OCI-LY7 (cell line): ENCODE measurements at regions not wholly inside any gene's neighbourhood (a gene's known extent, or its start where the extent isn't known, plus 50 kb on each side); places are given as distances from the start of the nearest gene placed in this dataset.

Experiments used
- BruUV-seq: library from RNA; stranded (reverse); fragments of 400-500 nt; replicated peaks from 2 replicates; lab custom pipeline; 2021; lab: Mats Ljungman, UMichigan
- CTCF ChIA-PET: fragments of 300-600 bp; sonication (Branson Sonifier 250); formaldehyde crosslinking; loops from one replicate; lab custom pipeline; 2022; ENCODE audit warnings: antibody characterized with exemption; ENCODE audit not compliant: unreplicated experiment; lab: Charles Lee
- POLR2A ChIA-PET: fragments of 300-600 bp; sonication (Branson Sonifier 250); formaldehyde crosslinking; loops from one replicate; lab custom pipeline; 2022; ENCODE audit warnings: antibody characterized with exemption; lab: Charles Lee
- DNase-seq: peaks from one replicate; pipeline ENCODE4 v3.0.0-alpha.2; 2015; ENCODE audit warnings: low spot score
- H2AFZ ChIP-seq: fragments of 200-600 bp; sonication (generic), shearing (Covaris generic); 2 replicates; pipeline ENCODE4 v1.6.1; 2014; ENCODE audit warnings: mild to moderate bottlenecking, antibody characterized with exemption, low read length, moderate library complexity
- H3K27ac ChIP-seq: fragments of 200-600 bp; sonication (generic); 2 replicates; pipeline ENCODE4 v1.5.1; 2014; ENCODE audit warnings: mixed run types, low read depth, mild to moderate bottlenecking, moderate library complexity, low read length, inconsistent platforms; ENCODE audit not compliant: poor library complexity, severe bottlenecking
- H3K36me3 ChIP-seq: fragments of 200-600 bp; sonication (generic); 2 replicates; pipeline ENCODE4 v1.6.1; 2014; ENCODE audit warnings: mild to moderate bottlenecking, antibody characterized with exemption, low read length, moderate library complexity, mixed read lengths; ENCODE audit not compliant: insufficient read depth
- H3K4me1 ChIP-seq: fragments of 200-600 bp; sonication (generic); 2 replicates; pipeline ENCODE4 v1.5.1; 2014; ENCODE audit warnings: mild to moderate bottlenecking, low read length; ENCODE audit not compliant: insufficient read depth, poor library complexity, severe bottlenecking
- H3K4me2 ChIP-seq: fragments of 200-600 bp; sonication (generic); 2 replicates; pipeline ENCODE4 v1.6.1; 2014; ENCODE audit warnings: mild to moderate bottlenecking, low read length
- H3K4me3 ChIP-seq: fragments of 200-600 bp; sonication (generic); 2 replicates; pipeline ENCODE4 v1.5.1; 2014; ENCODE audit warnings: mild to moderate bottlenecking, low read depth, low read length; ENCODE audit not compliant: poor library complexity, severe bottlenecking
- H3K79me2 ChIP-seq: fragments of 200-600 bp; sonication (generic); 2 replicates; pipeline ENCODE4 v1.6.1; 2016; ENCODE audit warnings: low read depth, mild to moderate bottlenecking, low read length, moderate library complexity, mixed read lengths; ENCODE audit not compliant: insufficient read depth
- H3K9me2 ChIP-seq: fragments of 200-600 bp; sonication (generic); 2 replicates; pipeline ENCODE4 v1.6.1; 2016; ENCODE audit warnings: mild to moderate bottlenecking, low read length, mixed read lengths; ENCODE audit not compliant: insufficient read depth
- H3K9me3 ChIP-seq: fragments of 200-600 bp; sonication (generic); 2 replicates; pipeline ENCODE4 v1.6.1; 2014; ENCODE audit warnings: mild to moderate bottlenecking, mixed run types, low read length, mixed read lengths
- H4K20me1 ChIP-seq: fragments of 200-600 bp; sonication (generic); 2 replicates; pipeline ENCODE4 v1.6.1; 2014; ENCODE audit warnings: mild to moderate bottlenecking, antibody characterized with exemption, low read length, moderate library complexity, mixed read lengths; ENCODE audit not compliant: insufficient read depth
- EZH2phosphoT487 ChIP-seq: fragments of 200-600 bp; sonication (generic); IDR thresholded peaks from 2 replicates; pipeline ENCODE4 v1.6.1; 2018; ENCODE audit warnings: low read depth, borderline replicate concordance, mild to moderate bottlenecking, mixed run types, antibody characterized with exemption, low read length, moderate library complexity, mixed read lengths
- intact Hi-C: fragments of 100-400 bp; cut with micrococcal nuclease; formaldehyde crosslinking; loops from one replicate; pipeline ENCODE4 v1.10.0; 2022; ENCODE audit not compliant: unreplicated experiment
- TF ChIP-seq, protein P1 (sequence below): fragments of 200-600 bp; sonication (generic); conservative IDR thresholded peaks from 2 replicates; pipeline ENCODE4 v1.5.1; 2014; ENCODE audit warnings: mild to moderate bottlenecking, antibody characterized with exemption, low read length, moderate library complexity, mixed read lengths

DNA sequence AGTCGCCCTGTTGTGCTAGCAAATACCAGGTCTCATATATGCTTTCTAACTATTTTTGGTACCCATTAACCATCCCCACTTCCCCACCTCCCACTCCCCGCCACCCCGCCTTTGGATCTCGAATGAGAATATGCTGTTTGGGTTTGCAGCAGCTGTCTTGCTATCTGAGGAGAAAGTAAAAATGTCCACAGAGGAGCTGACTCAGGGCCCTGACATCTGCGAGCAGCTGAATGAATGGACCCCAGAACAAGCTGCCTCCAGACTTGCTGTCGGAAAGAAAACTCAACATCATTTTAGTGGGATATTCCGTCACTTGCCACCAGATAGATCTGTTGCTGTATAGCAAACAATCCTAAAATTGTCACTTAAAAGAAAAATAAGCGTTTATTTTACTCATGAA lies 103.7 kb downstream of the LINC00237 start:
- H3K36me3 ChIP-seq, result no peaks in the 10 kb centered on the region
- BruUV-seq, result no TSS peak
- no peaks in the 10 kb centered on the region for H3K9me2 ChIP-seq
- H3K4me1 ChIP-seq, result no peaks in the 10 kb centered on the region
- CTCF ChIA-PET, result no interaction called here
- POLR2A ChIA-PET, result interaction anchor here (0.7 kb wide), 1 partner anchor 1330 kb away, joined by 4 read pairs; no protein-coding TSS in a partner anchor
- H2AFZ ChIP-seq, result no peak overlapping the region
- no peaks in the 10 kb centered on the region for H3K9me3 ChIP-seq
- no peak for DNase-seq
- no peak overlapping the region for H3K4me2 ChIP-seq
- TF ChIP-seq EZH2phosphoT487, result no peak
- TF ChIP-seq, protein P1, sequence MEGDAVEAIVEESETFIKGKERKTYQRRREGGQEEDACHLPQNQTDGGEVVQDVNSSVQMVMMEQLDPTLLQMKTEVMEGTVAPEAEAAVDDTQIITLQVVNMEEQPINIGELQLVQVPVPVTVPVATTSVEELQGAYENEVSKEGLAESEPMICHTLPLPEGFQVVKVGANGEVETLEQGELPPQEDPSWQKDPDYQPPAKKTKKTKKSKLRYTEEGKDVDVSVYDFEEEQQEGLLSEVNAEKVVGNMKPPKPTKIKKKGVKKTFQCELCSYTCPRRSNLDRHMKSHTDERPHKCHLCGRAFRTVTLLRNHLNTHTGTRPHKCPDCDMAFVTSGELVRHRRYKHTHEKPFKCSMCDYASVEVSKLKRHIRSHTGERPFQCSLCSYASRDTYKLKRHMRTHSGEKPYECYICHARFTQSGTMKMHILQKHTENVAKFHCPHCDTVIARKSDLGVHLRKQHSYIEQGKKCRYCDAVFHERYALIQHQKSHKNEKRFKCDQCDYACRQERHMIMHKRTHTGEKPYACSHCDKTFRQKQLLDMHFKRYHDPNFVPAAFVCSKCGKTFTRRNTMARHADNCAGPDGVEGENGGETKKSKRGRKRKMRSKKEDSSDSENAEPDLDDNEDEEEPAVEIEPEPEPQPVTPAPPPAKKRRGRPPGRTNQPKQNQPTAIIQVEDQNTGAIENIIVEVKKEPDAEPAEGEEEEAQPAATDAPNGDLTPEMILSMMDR, result no peak
- H3K27ac ChIP-seq, result no peak overlapping the region
- no peaks in the 10 kb centered on the region for H4K20me1 ChIP-seq
- intact Hi-C loops, result no loop called here
- H3K79me2 ChIP-seq, result no peaks in the 10 kb centered on the region
- no peak overlapping the region for H3K4me3 ChIP-seq

DNA sequence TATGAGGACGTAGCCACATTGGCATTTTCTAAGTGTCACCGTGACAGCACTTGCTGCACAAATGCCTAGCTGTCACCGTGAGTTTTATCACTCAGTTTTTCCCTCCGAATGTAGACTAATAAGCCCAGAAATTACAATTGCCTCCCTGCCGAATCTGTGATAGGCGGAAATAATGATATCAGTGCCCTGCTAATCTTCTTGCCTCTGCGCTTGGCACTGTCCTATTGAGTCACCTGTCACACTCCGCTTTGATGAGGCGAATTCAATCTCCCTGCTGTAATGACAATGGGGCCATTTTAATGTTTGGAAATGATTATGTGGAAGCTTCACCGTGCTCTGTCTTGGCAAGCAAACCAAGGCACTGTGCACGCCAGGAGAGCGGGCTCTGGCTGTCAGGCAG lies 112.8 kb downstream of the LINC00237 start:
- CTCF ChIA-PET, result no interaction called here
- POLR2A ChIA-PET, result no interaction called here

DNA sequence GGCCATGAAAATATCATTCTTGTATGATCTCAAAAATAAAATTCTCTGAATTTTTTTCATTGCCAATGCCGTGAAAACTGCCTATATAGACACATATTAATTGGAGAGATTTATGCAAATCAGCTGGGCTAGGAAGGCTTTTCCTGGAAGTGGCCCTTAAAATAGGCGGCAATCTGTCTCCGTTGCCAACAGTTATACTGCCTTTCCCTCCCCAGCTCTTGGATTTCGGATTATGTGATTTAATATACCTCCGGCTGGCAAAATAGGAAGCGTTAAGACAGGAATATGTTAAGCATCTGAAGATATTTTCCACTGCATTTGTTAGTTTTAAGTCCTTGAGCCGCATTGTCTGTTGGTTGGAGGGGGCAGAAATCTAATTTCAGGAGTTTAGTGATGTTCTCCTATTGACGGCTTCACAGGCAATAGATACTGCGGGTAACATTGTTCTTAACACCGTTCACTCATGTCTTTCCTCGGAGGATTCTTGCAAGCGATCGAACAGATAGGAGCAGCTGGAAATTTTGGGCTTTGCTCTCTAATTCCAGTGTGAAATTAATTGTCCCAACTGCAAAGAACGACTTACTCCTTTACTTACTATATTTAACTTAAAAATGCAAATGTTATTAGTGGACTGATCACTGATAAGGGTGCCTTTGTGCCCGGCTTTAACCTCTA lies 113.3 kb downstream of the LINC00237 start:
- H3K79me2 ChIP-seq, result no peaks in the 10 kb centered on the region
- no TSS peak for BruUV-seq
- no peak overlapping the region for H2AFZ ChIP-seq
- ChIA-PET POLR2A (no interaction called here), CTCF (no interaction called here)
- no peaks in the 10 kb centered on the region for H4K20me1 ChIP-seq
- DNase-seq, result no peak
- no peak overlapping the region for H3K4me2 ChIP-seq
- TF ChIP-seq EZH2phosphoT487, result no peak
- TF ChIP-seq, protein P1, result no peak
- H3K36me3 ChIP-seq, result no peaks in the 10 kb centered on the region
- H3K4me3 ChIP-seq, result no peak overlapping the region
- intact Hi-C loops, result no loop called here
- H3K27ac ChIP-seq, result no peak overlapping the region
- no peaks in the 10 kb centered on the region for H3K9me2 ChIP-seq
- H3K4me1 ChIP-seq, result no peaks in the 10 kb centered on the region
- H3K9me3 ChIP-seq, result no peaks in the 10 kb centered on the region

More for the DNA sequence above, 112.8 kb downstream of the LINC00237 start:
- Histone ChIP-seq H4K20me1 (no peaks in the 10 kb centered on the region), H3K36me3 (no peaks in the 10 kb centered on the region), H3K4me2 (no peak overlapping the region), H3K4me1 (no peaks in the 10 kb centered on the region), H2AFZ (no peak overlapping the region), H3K9me3 (no peaks in the 10 kb centered on the region), H3K9me2 (no peaks in the 10 kb centered on the region), H3K79me2 (no peaks in the 10 kb centered on the region), H3K27ac (no peak overlapping the region), H3K4me3 (no peak overlapping the region)
- DNase-seq, result no peak
- no TSS peak for BruUV-seq
- intact Hi-C loops, result no loop called here
- TF ChIP-seq, protein P1, result no peak
- TF ChIP-seq EZH2phosphoT487, result no peak
